DOHH2 (cell line): ENCODE measurements at regions not wholly inside any gene's neighbourhood (a gene's known extent, or its start where the extent isn't known, plus 50 kb on each side); places are given as distances from the start of the nearest gene placed in this dataset.
"Not testable (repeated sequence)": the region's sequence is repeated elsewhere in the genome, so short reads cannot be mapped to it uniquely, and the experiment has no call there.

Experiments
- H3F3A ChIP-seq: fragments of 200-600 bp; sonication (generic), shearing (Covaris generic); 2 replicates; pipeline ENCODE4 v1.6.0; 2016; ENCODE audit warnings: antibody characterized with exemption, mild to moderate bottlenecking; ENCODE audit not compliant: control insufficient read depth, insufficient read depth
- H3K27ac ChIP-seq: fragments of 200-600 bp; sonication (generic); 2 replicates; pipeline ENCODE4 v1.5.1; 2014; ENCODE audit warnings: low read depth, mild to moderate bottlenecking, low read length, moderate library complexity
- H3K27me3 ChIP-seq: fragments of 200-600 bp; sonication (generic); 2 replicates; pipeline ENCODE4 v1.6.1; 2014; ENCODE audit warnings: mild to moderate bottlenecking, low read length, mixed read lengths; ENCODE audit not compliant: control insufficient read depth
- H3K36me3 ChIP-seq: fragments of 200-600 bp; sonication (generic); 2 replicates; pipeline ENCODE4 v1.6.1; 2014; ENCODE audit warnings: mild to moderate bottlenecking, low read length, moderate library complexity, mixed read lengths; ENCODE audit not compliant: control insufficient read depth
- H3K4me1 ChIP-seq: fragments of 200-600 bp; sonication (generic); 2 replicates; pipeline ENCODE4 v1.6.1; 2014; ENCODE audit warnings: mild to moderate bottlenecking, low read length, mixed read lengths; ENCODE audit not compliant: control insufficient read depth
- H3K4me2 ChIP-seq: fragments of 200-600 bp; sonication (generic); 2 replicates; pipeline ENCODE4 v1.6.0; 2014; ENCODE audit warnings: mild to moderate bottlenecking, low read length, moderate library complexity
- H3K4me3 ChIP-seq: fragments of 200-600 bp; sonication (generic); 2 replicates; pipeline ENCODE4 v1.5.1; 2014; ENCODE audit warnings: mild to moderate bottlenecking, low read length, mixed read lengths
- H3K79me2 ChIP-seq: fragments of 200-600 bp; sonication (generic); 2 replicates; pipeline ENCODE4 v1.6.1; 2014; ENCODE audit warnings: mild to moderate bottlenecking, low read length, mixed read lengths; ENCODE audit not compliant: control insufficient read depth
- H3K9me2 ChIP-seq: fragments of 200-600 bp; sonication (generic); replicated peaks from 2 replicates; pipeline ENCODE4 v1.6.1; 2014; ENCODE audit warnings: mild to moderate bottlenecking, low read length, mixed read lengths; ENCODE audit not compliant: control insufficient read depth
- H3K9me3 ChIP-seq: fragments of 200-600 bp; sonication (generic); 2 replicates; pipeline ENCODE4 v1.6.1; 2014; ENCODE audit warnings: antibody characterized with exemption, low read length, mixed read lengths; ENCODE audit not compliant: control insufficient read depth, insufficient read depth
- H4K20me1 ChIP-seq: fragments of 200-600 bp; sonication (generic); 2 replicates; pipeline ENCODE4 v1.6.0; 2014; ENCODE audit warnings: low read depth, mild to moderate bottlenecking, antibody characterized with exemption, low read length, moderate library complexity; ENCODE audit not compliant: control insufficient read depth, insufficient read depth
- EZH2phosphoT487 ChIP-seq: fragments of 200-600 bp; sonication (generic); IDR thresholded peaks from 2 replicates; pipeline ENCODE4 v1.6.1; 2017; ENCODE audit warnings: borderline replicate concordance, mild to moderate bottlenecking, antibody characterized with exemption, low read length, moderate library complexity, mixed read lengths
- TF ChIP-seq, protein P1 (sequence below): fragments of 200-600 bp; sonication (generic); IDR thresholded peaks from one replicate; pipeline ENCODE4 v1.5.1; 2014; ENCODE audit warnings: antibody characterized with exemption, mild to moderate bottlenecking, low read depth, low read length; ENCODE audit not compliant: poor library complexity, severe bottlenecking

GRCh38 chr6:21342501-21342900 lies 251.1 kb upstream of the SOX4 start:
- Histone ChIP-seq H3K27me3 (no peaks in the 10 kb centered on the region), H3K27ac (no peak overlapping the region), H3K79me2 (no peaks in the 10 kb centered on the region), H3K9me2 (no peaks in the 10 kb centered on the region), H3K36me3 (no peaks in the 10 kb centered on the region), H3K9me3 (no peaks in the 10 kb centered on the region), H3K4me3 (no peak overlapping the region), H4K20me1 (no peaks in the 10 kb centered on the region), H3F3A (no peaks in the 10 kb centered on the region), H3K4me2 (no peak overlapping the region), H3K4me1 (no peaks in the 10 kb centered on the region)
- TF ChIP-seq, protein P1, sequence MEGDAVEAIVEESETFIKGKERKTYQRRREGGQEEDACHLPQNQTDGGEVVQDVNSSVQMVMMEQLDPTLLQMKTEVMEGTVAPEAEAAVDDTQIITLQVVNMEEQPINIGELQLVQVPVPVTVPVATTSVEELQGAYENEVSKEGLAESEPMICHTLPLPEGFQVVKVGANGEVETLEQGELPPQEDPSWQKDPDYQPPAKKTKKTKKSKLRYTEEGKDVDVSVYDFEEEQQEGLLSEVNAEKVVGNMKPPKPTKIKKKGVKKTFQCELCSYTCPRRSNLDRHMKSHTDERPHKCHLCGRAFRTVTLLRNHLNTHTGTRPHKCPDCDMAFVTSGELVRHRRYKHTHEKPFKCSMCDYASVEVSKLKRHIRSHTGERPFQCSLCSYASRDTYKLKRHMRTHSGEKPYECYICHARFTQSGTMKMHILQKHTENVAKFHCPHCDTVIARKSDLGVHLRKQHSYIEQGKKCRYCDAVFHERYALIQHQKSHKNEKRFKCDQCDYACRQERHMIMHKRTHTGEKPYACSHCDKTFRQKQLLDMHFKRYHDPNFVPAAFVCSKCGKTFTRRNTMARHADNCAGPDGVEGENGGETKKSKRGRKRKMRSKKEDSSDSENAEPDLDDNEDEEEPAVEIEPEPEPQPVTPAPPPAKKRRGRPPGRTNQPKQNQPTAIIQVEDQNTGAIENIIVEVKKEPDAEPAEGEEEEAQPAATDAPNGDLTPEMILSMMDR, result no peak
- TF ChIP-seq EZH2phosphoT487, result no peak

DNA sequence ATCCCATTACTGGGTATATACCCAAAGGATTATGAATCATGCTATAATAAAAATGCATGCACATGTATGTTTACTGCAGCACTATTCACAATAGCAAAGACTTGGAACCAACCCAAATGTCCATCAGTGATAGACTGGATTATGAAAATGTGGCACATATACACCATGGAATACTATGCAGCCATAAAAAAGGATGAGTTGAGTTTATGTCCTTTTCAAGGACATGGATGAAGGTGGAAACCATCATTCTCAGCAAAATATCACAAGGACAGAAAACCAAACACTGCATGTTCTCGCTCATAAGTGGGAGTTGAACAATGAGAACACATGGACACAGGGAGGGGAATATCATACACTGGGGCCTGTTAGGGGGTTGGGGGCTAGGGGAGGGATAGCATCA lies 247.8 kb upstream of the SOX4 start:
- not testable (repeated sequence) for H3K27me3 ChIP-seq, H3K79me2 ChIP-seq, H3K4me2 ChIP-seq, H4K20me1 ChIP-seq, H3K9me3 ChIP-seq, H3K9me2 ChIP-seq, H3K4me1 ChIP-seq, H3K27ac ChIP-seq, H3K4me3 ChIP-seq, H3K36me3 ChIP-seq, H3F3A ChIP-seq

DNA sequence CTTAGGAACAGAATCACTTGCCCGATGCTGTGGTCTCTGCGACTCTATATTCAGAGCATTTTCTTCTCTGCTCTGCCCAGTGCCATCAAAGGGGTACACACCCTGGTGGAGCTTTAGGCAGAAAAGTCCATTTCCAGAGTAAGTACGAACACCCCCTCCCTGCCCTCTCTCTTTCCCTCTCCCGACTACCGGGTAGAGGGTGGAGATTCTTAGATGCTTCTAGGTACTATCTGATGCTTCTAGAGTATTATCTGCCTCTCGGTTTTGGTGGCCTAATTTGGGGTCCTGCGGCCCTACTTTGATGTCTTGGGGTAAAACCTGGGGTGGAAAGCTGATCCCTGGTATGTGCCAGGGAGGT lies 245.4 kb upstream of the SOX4 start:
- no peaks in the 10 kb centered on the region for H3F3A ChIP-seq
- H3K4me3 ChIP-seq, result no peak overlapping the region
- H3K27ac ChIP-seq, result no peak overlapping the region
- no peak overlapping the region for H3K4me2 ChIP-seq
- H3K9me3 ChIP-seq, result no peaks in the 10 kb centered on the region
- H3K79me2 ChIP-seq, result no peaks in the 10 kb centered on the region
- no peaks in the 10 kb centered on the region for H3K36me3 ChIP-seq
- H3K27me3 ChIP-seq, result no peaks in the 10 kb centered on the region
- TF ChIP-seq EZH2phosphoT487, result no peak
- TF ChIP-seq, protein P1, result no peak
- no peaks in the 10 kb centered on the region for H3K4me1 ChIP-seq
- H4K20me1 ChIP-seq, result no peaks in the 10 kb centered on the region
- no peaks in the 10 kb centered on the region for H3K9me2 ChIP-seq

DNA sequence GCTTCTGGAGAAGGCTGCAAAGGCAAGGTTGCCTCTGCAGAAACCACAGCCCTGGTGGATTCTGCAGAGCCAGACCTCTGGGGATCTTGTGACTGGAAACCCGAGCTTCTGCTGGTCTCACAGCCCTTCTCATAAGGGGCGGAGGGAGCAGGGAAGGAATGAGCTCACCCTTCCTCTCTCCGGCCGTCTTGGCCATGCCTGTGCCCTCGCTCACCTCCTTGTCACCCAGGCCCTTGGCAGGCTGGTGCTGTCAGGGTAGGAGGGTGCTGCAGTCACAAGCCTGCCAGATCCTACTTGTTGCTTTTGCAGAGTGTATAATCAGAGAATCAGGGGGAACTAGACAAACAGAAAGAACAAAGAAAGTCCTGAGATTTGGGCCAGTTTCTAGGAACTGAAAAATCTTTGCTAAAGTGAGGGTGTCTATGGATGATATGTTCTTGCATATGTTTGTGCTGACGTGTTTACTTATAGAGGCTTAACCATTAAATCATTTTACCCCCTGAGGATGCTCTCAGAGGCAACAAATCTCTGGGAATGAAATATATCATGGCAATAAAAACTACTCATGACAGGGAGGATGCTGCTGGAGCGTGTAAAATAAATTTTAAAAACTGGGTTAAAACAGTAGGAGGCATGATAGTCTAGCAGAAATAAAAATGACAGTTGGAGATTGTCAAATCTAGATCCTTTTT lies 244.9 kb upstream of the SOX4 start:
- H3K36me3 ChIP-seq, result no peaks in the 10 kb centered on the region
- no peaks in the 10 kb centered on the region for H3K27me3 ChIP-seq
- no peak overlapping the region for H3K27ac ChIP-seq
- H3K79me2 ChIP-seq, result no peaks in the 10 kb centered on the region
- H3K9me2 ChIP-seq, result no peaks in the 10 kb centered on the region
- H3K9me3 ChIP-seq, result no peaks in the 10 kb centered on the region
- H3K4me2 ChIP-seq, result no peak overlapping the region
- H3K4me3 ChIP-seq, result no peak overlapping the region
- no peaks in the 10 kb centered on the region for H3K4me1 ChIP-seq
- H3F3A ChIP-seq, result no peaks in the 10 kb centered on the region
- no peak for TF ChIP-seq EZH2phosphoT487
- TF ChIP-seq, protein P1, result no peak
- no peaks in the 10 kb centered on the region for H4K20me1 ChIP-seq
